GM18870 (cell line): ENCODE measurements at regions not wholly inside any gene's neighbourhood (a gene's known extent, or its start where the extent isn't known, plus 50 kb on each side); places are given as distances from the start of the nearest gene placed in this dataset.
A peak's percentile ranks its signal among the peaks of the same experiment; 100 is the strongest.
"Not testable (repeated sequence)": the region's sequence is repeated elsewhere in the genome, so short reads cannot be mapped to it uniquely, and the experiment has no call there.

ENCODE experiments used
- ATAC-seq: cut with Tn5 transposase; IDR thresholded peaks from one replicate; pipeline ENCODE4 v1.9.1; 2021; ENCODE audit warnings: moderate library complexity; ENCODE audit not compliant: unreplicated experiment

- peak; percentile 42 for ATAC-seq
Measured at GRCh38 chr9:108269371-108269770, 586.4 kb downstream of the ACTL7B start.

GRCh38 chr9:108265065-108265464, 590.7 kb downstream of the ACTL7B start:
- no peak for ATAC-seq

GRCh38 chr9:108264093-108264492, 591.7 kb downstream of the ACTL7B start:
- no peak for ATAC-seq

GRCh38 chr9:108262836-108263235, 593.0 kb downstream of the ACTL7B start:
- no peak for ATAC-seq

- no peak for ATAC-seq
Measured at GRCh38 chr9:108259917-108260675, 595.7 kb downstream of the ACTL7B start.

GRCh38 chr9:108258640-108259039, 597.1 kb downstream of the ACTL7B start:
- ATAC-seq = no peak

GRCh38 chr9:108257382-108257781, 598.4 kb downstream of the ACTL7B start:
- ATAC-seq = no peak

GRCh38 chr9:108254236-108254635, 601.5 kb downstream of the ACTL7B start:
- no peak for ATAC-seq

GRCh38 chr9:108247391-108247790, 608.4 kb downstream of the ACTL7B start:
- ATAC-seq = not testable (repeated sequence)

- no peak for ATAC-seq
Measured at GRCh38 chr9:108245901-108246300, 609.9 kb downstream of the ACTL7B start.

- no peak for ATAC-seq
Measured at GRCh38 chr9:108245331-108245730, 610.5 kb downstream of the ACTL7B start.

GRCh38 chr9:108244686-108245085, 611.1 kb downstream of the ACTL7B start:
- no peak for ATAC-seq

- ATAC-seq = no peak
Measured at GRCh38 chr9:108241384-108242073, 614.3 kb downstream of the ACTL7B start.

GRCh38 chr9:108239696-108240321, 616.0 kb downstream of the ACTL7B start:
- no peak for ATAC-seq

GRCh38 chr9:108235609-108236008, 620.2 kb downstream of the ACTL7B start:
- no peak for ATAC-seq

- ATAC-seq = no peak
Measured at GRCh38 chr9:108234811-108235210, 621.0 kb downstream of the ACTL7B start.

GRCh38 chr9:108225149-108225800, 630.5 kb downstream of the ACTL7B start:
- ATAC-seq = no peak

- no peak for ATAC-seq
Measured at GRCh38 chr9:108224716-108225115, 631.1 kb downstream of the ACTL7B start.

GRCh38 chr9:108219664-108220063, 636.1 kb downstream of the ACTL7B start:
- no peak for ATAC-seq

GRCh38 chr9:108217431-108218349, 638.1 kb downstream of the ACTL7B start:
- no peak for ATAC-seq
